ENCODE measurements at regions not wholly inside any gene's neighbourhood (a gene's known extent, or its start where the extent isn't known, plus 50 kb on each side); places are given as distances from the start of the nearest gene placed in this dataset.

GRCh38 chr12:113723631-113724030 lies 242.5 kb downstream of the RBM19 start:
- TF ChIP-seq, protein P1, sequence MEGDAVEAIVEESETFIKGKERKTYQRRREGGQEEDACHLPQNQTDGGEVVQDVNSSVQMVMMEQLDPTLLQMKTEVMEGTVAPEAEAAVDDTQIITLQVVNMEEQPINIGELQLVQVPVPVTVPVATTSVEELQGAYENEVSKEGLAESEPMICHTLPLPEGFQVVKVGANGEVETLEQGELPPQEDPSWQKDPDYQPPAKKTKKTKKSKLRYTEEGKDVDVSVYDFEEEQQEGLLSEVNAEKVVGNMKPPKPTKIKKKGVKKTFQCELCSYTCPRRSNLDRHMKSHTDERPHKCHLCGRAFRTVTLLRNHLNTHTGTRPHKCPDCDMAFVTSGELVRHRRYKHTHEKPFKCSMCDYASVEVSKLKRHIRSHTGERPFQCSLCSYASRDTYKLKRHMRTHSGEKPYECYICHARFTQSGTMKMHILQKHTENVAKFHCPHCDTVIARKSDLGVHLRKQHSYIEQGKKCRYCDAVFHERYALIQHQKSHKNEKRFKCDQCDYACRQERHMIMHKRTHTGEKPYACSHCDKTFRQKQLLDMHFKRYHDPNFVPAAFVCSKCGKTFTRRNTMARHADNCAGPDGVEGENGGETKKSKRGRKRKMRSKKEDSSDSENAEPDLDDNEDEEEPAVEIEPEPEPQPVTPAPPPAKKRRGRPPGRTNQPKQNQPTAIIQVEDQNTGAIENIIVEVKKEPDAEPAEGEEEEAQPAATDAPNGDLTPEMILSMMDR (IDR thresholded peaks at IDR 0.05), result no peak
- no peak for TF ChIP-seq POLR2A (IDR thresholded peaks at IDR 0.05)

All from testis (tissue), 2 donors.